Stimulated activated CD4-positive, alpha-beta T cell treated with anti-CD3 and anti-CD28 coated beads, Interleukin-1b, Interleukin-23, amount 100 ng/mL, for 1 hour (primary cell): ENCODE measurements at regions not wholly inside any gene's neighbourhood (a gene's known extent, or its start where the extent isn't known, plus 50 kb on each side); places are given as distances from the start of the nearest gene placed in this dataset.
"Not testable (repeated sequence)": the region's sequence is repeated elsewhere in the genome, so short reads cannot be mapped to it uniquely, and the experiment has no call there.

ENCODE experiments used
- DNase-seq, 2 donors: peaks; one replicate each; pipeline ENCODE4 v3.0.0-alpha.2; 2020; ENCODE audit warnings: low read depth in 2 of 2

DNA sequence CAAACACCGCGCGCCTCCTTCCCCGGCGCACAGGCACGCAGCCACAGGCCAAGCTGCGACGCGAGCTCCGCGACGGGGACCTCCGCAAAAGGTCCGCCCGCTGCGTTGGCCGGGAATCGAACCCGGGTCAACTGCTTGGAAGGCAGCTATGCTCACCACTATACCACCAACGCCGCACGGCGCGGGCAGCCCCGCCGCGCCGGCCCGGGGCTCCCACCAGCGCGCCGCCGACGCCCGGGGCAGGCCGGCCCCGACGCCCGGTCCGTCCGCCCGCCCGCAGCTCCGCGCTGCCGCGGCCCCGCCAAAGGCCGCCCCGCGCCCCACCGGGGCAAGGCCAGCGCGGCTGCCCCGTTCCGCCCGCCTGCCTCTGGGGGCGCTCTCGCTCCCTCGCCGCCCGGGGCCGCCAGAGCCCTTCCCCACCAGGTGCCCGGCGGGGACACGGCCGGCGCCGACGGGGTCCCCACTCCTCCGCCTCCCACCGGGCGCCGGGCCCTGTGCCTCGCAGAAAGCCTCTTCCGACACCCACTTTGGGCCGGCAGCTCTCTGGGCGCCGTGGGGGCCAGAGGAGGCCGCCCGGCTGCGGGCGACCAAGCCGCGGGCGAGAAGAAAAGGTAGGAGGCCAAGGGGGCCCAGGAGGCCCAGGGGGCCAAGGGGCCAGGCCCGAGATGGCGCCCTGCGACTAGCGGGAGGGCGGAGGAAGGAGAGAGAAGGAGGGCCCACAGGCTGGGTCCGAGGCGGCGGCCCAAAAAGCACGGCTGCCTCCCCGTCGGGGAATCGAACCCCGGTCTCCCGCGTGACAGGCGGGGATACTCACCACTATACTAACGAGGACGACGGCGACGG, 50.2 kb upstream of the FCGR2A start:
- DNase-seq = not testable (repeated sequence)

DNA sequence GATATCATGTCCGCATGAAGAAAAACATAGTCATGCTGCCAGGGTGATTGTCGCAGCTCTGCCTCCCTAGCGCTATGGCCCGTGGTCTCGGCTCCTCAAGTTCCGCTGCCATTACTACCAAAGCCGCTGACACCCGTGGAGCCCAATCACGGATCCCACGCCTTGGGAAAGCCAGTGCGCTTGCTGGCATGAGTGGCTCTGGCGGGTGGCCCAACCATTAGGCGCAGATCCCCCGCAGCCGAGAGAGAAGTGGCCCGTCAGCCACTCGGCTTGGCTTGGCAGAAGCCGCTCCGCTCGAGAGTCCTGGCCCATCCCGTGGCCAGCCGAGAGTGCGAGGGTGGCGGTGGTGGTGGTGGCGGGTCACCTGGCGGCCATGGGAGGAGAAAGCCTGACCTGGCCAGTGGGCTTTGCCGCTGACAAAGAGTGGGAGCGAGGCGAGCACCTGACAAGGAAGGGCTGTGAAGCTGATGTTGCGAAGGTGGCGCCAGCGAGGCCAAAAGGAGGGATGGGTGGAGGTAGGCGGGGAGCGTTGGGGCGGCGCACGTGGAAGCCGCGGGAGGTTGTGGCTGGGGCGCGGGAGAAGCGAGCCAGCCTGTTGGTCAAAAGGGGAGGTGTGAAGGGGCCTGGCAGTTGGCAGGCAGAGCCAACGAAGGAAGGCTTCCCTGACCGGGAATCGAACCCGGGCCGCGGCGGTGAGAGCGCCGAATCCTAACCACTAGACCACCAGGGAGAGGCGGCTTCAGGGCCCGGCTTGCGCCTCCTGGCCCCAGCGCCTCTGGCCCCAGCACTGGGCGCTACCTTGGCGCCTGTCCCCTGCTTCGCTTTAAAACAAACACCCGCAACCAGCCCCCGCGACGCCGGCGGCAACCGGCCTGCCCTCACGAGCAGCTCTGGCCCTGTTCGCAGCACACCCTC, 51.0 kb upstream of the FCGR2A start:
- not testable (repeated sequence) for DNase-seq

DNA sequence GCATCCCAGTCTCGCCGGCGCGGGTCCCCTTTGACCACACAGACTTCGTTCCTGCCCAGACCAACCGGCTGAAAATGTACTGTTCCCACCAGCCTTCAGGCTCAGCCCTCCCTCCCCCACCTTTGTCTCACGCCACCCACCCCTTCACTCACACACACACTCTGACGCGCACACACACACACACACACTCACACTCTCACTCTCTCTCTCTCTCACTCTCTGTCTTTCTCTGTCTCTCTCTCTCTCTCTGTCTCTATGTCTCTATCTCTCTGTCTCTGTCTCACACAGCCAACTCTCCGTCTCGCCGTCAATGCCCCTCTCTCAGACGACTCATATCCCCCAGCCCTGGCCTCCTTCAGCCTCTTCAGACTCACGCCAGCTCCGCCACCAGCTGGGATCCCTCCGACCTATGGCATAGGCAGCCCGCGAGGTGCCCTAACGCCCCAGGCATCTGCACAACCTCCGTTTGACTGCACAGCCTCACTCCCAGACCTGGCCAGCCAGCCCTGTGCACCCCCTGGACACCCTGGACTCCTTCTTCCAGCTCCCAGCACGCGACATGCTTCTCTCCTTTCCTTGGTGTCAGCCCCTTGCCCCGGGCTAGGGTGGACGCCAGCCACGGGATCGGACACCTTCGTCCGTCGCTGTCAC, 53.4 kb upstream of the FCGR2A start:
- not testable (repeated sequence) for DNase-seq

DNA sequence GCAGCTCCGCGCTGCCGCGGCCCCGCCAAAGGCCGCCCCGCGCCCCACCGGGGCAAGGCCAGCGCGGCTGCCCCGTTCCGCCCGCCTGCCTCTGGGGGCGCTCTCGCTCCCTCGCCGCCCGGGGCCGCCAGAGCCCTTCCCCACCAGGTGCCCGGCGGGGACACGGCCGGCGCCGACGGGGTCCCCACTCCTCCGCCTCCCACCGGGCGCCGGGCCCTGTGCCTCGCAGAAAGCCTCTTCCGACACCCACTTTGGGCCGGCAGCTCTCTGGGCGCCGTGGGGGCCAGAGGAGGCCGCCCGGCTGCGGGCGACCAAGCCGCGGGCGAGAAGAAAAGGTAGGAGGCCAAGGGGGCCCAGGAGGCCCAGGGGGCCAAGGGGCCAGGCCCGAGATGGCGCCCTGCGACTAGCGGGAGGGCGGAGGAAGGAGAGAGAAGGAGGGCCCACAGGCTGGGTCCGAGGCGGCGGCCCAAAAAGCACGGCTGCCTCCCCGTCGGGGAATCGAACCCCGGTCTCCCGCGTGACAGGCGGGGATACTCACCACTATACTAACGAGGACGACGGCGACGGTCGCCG, 57.4 kb upstream of the FCGR2A start:
- DNase-seq = not testable (repeated sequence)

DNA sequence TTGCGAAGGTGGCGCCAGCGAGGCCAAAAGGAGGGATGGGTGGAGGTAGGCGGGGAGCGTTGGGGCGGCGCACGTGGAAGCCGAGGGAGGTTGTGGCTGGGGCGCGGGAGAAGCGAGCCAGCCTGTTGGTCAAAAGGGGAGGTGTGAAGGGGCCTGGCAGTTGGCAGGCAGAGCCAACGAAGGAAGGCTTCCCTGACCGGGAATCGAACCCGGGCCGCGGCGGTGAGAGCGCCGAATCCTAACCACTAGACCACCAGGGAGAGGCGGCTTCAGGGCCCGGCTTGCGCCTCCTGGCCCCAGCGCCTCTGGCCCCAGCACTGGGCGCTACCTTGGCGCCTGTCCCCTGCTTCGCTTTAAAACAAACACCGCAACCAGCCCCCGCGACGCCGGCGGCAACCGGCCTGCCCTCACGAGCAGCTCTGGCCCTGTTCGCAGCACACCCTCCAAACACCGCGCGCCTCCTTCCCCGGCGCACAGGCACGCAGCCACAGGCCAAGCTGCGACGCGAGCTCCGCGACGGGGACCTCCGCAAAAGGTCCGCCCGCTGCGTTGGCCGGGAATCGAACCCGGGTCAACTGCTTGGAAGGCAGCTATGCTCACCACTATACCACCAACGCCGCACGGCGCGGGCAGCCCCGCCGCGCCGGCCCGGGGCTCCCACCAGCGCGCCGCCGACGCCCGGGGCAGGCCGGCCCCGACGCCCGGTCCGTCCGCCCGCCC, 58.1 kb upstream of the FCGR2A start:
- not testable (repeated sequence) for DNase-seq

DNA sequence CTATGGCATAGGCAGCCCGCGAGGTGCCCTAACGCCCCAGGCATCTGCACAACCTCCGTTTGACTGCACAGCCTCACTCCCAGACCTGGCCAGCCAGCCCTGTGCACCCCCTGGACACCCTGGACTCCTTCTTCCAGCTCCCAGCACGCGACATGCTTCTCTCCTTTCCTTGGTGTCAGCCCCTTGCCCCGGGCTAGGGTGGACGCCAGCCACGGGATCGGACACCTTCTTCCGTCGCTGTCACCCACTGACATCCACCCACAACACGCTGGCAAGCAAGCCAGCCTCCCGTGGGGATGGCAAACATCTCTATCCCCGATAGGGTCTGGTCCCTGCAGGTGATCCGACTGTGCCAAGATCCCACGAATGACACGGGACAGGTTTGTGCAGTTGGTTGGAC, 60.5 kb upstream of the FCGR2A start:
- DNase-seq = not testable (repeated sequence)

DNA sequence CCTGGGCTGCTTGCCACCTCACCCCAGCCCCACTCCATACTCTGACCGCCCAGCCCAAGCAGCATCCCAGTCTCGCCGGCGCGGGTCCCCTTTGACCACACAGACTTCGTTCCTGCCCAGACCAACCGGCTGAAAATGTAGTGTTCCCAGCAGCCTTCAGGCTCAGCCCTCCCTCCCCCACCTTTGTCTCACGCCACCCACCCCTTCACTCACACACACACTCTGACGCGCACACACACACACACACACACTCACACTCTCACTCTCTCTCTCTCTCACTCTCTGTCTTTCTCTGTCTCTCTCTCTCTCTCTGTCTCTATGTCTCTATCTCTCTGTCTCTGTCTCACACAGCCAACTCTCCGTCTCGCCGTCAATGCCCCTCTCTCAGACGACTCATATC, 61.0 kb upstream of the FCGR2A start:
- DNase-seq = not testable (repeated sequence)

DNA sequence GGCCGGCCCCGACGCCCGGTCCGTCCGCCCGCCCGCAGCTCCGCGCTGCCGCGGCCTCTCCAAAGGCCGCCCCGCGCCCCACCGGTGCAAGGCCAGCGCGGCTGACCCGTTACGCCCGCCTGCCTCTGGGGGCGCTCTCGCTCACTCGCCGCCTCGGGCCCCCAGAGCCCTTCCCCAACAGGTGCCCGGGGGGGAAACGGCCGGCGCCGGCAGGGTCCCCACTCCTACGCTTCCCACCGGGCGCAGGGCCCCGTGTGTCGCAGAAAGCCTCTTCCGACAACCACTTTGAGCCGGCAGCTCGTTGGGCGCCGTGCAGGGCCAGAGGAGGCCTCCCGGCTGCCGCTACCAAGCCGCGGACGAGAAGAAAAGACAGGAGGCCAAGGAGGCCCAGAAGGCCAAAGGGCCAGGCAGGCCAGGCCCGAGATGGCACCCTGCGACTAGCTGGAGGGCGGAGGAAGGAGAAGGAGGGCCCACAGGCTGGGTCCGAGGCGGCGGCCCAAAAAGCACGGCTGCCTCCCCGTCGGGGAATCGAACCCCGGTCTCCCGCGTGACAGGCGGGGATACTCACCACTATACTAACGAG, 64.9 kb upstream of the FCGR2A start:
- DNase-seq = peak in 1 of 2 donors; percentile 42

DNA sequence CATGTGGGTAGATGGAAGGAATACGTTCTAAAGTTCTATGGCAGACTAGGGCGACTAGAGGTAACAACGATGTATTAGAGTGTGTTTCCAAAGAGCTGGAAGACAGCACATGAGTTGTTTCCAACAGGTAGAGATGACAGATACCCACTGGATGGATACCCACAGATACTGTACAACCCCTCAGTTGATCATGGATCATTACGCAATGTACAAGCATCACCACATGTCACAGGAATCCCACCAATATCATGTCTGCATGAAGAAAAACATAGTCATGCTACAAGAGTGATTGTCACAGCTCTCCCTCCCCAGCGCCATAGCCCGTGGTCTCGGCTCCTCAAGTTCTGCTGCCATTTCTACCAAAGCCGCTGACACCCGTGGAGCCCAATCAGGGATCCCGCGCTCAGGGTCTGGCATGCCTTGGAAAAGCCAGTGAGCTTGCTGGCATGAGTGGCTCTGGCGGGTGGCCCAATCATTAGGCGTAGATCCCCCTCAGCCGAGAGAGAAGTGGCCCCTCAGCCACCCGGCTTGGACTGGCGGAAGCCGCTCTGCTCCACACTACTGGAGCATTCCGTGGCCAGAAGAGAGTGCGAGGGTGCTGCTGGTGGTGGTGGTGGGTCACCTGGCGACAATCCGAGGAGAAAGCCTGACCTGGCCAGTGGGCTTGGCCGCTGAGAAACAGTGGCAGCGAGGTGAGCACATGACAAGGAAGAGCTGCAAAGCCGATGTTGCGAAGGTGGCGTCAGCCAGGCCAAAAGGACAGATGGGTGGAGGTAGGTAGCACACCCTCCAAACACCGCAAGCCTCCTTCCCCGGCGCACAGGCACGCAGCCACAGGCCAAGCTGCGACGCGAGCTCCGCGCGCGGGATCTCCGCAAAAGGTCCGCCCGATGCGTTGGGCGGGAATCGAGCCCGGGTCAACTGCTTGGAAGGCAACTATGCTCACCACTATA, 65.7 kb upstream of the FCGR2A start:
- no peak for DNase-seq

DNA sequence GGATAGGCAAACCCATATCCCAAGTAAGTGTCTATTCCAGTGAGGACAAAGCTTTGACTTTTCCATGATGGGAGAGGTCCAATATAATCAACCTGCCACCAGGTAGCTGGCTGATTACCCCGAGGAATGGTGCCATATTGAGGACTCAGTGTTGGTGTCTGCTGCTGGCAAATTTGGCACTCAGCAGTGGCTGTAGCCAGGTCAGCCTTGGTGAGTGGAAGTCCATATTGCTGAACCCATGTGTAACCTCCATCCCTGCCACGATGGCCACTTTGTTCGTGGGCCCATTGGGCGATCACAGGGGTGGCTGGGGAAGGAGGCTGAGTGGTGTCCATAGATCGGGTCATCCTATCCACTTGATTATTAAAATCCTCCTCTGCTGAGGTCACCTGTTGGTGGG, 65.5 kb upstream of the CFAP126 start:
- DNase-seq = not testable (repeated sequence)

DNA sequence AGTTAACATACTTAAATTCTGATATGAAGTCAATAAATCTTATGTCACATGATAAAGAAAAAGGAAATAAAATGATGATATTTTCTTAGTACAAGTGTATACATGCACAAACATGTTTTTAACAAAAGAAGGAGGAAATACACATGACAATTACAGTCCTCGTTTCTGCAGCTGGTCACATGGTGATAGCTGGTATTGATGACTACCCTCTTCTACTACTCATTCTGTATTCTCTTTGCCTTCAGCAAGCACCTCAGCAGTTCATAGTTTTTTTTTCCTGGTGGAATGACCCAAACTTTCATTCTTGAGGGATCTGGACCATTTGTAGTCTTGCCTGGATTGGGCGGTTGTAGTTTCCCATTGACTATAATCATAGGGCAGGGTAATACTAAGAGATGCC, 64.4 kb upstream of the CFAP126 start:
- DNase-seq = no peak

DNA sequence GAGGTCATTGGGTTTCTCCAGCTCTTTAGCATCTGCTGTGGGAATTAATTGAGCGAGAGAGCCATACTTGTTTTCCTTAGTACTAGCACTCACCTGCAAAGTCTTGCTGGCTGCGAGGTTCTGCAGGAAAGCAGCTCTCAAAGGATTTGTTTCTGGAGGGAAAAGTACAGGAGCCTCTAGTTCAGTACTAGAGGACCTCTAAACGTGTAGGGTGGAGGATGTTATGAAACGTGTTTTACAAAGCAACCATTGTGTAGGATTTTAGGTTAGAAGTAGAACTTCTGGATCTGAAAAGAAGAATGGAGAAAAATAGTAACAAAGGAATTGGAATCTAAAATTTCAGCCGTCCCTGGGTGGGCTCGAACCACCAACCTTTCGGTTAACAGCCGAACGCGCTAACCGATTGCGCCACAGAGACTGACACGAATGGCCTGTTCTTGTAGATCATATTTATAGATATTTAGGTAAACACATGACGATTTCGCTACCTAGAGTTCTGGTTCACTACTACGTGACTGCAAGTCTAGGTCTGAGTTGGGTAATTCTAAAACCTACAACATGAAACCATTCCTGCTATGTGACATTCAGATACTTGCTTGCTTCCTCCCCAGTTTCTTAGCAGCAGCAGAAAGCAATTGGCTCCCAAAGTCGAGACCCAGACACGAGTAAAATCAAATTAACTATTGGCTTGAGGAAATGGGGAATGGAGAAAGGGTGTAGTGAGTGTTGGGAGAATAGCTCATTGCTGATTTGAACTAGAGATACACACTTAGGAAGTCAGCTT, 60.2 kb upstream of the CFAP126 start:
- DNase-seq = peak in 1 of 2 donors; percentile 24

DNA sequence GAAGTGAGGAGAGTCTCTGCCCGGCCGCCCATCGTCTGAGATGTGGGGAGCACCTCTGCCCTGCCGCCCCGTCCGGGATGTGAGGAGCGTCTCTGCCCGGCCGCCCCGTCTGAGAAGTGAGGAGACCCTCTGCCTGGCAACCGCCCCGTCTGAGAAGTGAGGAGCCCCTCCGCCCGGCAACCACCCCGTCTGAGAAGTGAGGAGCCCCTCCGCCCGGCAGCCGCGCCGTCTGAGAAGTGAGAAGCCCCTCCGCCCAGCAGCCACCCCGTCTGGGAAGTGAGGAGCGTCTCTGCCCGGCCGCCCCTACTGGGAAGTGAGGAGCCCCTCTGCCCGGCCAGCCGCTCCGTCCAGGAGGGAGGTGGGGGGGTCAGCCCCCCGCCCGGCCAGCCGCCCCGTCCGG, 55.2 kb upstream of the CFAP126 start:
- not testable (repeated sequence) for DNase-seq

DNA sequence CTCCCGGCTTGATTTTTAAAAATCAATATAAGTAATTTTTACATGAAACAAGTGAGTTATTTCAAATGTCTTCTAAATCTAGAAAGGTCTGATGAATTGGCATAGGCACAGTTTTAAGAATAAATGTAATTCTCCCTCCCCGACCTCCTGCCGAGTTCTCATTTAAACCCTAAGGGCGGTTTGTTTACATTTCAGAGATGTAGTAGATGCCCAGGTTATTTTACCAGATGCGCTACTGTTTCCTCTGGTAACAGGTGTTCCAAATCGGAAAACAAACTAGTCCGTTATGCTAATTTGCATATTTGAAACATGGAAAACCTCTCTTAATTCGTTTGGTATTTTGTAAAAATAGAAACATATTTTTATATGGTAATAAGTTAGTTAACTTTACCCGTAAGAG, 53.8 kb upstream of the CFAP126 start:
- DNase-seq = no peak

DNA sequence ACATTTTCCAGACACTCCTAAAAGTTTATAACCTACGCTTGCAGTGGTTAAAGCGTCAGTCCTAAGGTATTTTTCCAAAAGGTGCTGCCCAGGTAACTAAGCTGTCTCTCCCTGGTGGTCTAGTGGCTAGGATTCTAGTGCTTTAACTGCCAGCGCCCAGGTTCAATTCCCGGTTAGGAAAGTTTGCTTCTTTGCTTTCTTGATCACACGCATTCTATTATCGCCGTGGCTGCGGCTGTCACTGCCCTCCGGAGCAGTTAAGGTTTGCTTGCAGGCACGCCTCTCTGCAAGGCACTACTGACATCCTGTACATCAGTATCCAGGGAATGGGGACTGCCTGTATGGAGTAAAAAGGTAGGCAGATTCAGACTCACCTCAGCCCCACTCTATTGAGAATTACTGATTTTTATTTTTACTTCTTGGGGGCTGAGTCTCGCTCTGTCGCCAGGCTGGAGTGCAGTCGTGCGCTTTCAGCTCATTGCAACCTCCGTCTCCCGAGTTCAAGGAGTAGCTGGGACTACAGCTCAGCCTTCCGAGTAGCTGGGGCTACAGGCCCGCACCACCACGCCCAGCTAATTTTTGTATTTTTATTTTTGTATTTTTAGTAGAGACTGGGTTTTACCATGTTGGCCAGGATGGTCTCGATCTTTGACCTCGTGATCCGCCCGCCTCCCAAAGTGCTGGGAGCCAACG, 53.2 kb upstream of the CFAP126 start:
- no peak for DNase-seq

DNA sequence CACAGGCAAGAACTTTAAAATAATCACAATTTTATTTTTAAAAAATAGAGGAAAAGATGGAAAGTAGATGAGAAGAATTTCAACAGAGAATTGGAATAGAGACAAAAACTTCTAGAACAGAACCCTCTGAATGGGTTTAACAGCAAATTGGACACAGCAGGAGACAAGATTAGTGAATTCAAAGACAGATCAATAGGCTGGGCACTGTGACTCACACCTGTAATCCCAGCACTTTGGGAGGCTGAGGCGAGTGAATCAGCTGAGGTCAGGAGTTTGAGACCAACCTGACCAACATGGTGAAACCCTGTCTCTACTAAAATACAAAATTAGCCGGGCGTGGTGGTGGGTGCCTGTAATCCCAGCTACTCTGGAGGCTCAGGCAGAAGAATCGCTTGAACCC, 49.9 kb upstream of the CFAP126 start:
- DNase-seq = not testable (repeated sequence)
